GM12892 (cell line): ENCODE measurements at regions not wholly inside any gene's neighbourhood (a gene's known extent, or its start where the extent isn't known, plus 50 kb on each side); places are given as distances from the start of the nearest gene placed in this dataset.

ENCODE experiments used
- DNase-seq: peaks from one replicate; pipeline ENCODE4 v3.0.0; 2011; ENCODE audit not compliant: insufficient read length
- FAIRE-seq: peaks from 2 replicates; lab custom pipeline; 2011; peaks lifted over from hg19 to GRCh38; lab: Jason Lieb, UNC
- POLR2A ChIP-seq: IDR thresholded peaks from 2 replicates; pipeline ENCODE4 v1.6.1; 2011; ENCODE audit warnings: low read depth, low read length, control low read depth
- POLR2AphosphoS5 ChIP-seq: IDR thresholded peaks from 2 replicates; pipeline ENCODE4 v1.6.1; 2011; ENCODE audit warnings: low read depth, low read length, control low read depth
- TAF1 ChIP-seq: IDR thresholded peaks from 2 replicates; pipeline ENCODE4 v1.6.1; 2011; ENCODE audit warnings: low read depth, mild to moderate bottlenecking, control low read depth, low read length, borderline replicate concordance

DNA sequence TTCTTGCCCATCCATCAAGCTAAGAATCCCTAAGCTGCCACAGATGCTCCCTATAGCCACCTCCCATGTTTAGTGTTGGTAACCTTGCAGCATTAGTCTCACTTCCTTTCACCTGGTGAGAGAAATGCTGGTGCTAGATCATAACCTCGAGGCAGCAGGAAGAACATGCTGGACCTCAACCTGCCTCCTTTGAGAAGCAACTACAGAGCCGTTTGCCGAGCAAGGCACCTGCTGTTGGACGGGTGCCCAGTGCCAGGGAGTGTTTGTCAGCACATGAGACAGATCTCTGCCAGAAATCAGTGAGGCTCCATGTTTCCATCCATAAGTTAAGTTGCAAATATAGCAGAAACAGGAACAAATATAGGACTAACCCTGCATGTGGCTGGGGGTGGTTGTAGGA lies 955.7 kb downstream of the TUSC7 start:
- DNase-seq, result no peak
- TF ChIP-seq POLR2A, result no peak
- no peak for TF ChIP-seq TAF1
- no peak for TF ChIP-seq POLR2AphosphoS5
- FAIRE-seq, result no peak

DNA sequence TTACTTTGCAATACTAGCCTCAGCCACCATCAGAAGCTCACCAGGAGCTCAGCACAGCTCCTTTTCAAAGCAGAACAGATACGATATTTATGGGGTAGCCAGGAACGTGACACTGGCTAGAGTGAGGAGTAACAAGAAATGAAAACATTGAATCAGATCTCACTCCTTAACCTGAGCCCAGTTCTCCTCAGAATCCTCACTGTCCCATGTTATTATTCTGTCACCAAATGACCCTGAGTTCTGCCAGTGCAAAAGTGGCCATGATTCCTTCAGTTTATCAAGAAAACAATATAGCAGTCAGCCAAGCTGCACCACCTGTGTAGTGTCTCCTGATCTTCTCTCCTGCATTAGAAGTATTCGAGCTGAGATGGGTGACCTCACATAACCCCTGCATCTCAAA lies 956.7 kb downstream of the TUSC7 start:
- no peak for TF ChIP-seq POLR2A
- TF ChIP-seq POLR2AphosphoS5, result no peak
- no peak for TF ChIP-seq TAF1
- no peak for FAIRE-seq
- DNase-seq, result no peak

DNA sequence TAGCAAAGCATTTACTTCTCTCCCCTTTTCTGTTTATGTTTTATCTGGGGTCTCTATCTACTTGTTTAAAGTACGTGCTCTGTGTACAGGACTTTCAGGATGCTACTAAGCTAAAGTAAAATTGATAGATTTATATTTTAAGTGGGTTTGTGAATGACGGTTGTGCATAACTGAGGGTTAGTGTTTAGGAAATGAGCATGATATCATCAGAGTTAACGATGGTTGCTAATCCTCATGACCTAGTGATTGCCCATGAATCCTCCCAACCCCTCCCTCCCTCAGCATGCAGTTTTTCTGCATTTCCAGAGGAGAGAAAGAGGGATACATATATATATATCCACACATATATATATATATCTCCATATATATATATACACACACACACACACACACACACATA lies 957.2 kb downstream of the TUSC7 start:
- DNase-seq (no peak), FAIRE-seq (no peak)
- no peak for TF ChIP-seq POLR2A
- TF ChIP-seq POLR2AphosphoS5, result no peak
- no peak for TF ChIP-seq TAF1

DNA sequence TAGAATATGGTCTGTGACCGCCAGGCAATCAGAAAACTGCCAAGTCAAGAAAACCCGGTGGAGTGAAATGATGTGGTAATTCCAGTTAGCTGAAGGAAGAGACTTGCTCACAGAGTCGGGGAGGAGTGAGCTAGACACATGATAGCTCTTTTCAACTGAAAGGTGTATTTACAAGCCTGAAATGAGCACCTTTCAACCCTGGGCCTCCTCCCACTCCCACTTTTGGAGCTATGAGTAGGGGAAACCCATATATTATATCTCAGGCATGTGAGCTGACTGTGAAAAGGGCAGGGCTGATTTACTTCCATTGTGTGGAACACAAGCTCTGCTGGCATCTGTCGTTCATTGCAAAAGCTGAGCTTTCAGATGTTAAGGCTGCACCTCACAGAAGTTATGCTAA lies 960.2 kb downstream of the TUSC7 start:
- FAIRE-seq (no peak), DNase-seq (no peak)
- no peak for TF ChIP-seq TAF1
- TF ChIP-seq POLR2A, result no peak
- no peak for TF ChIP-seq POLR2AphosphoS5

DNA sequence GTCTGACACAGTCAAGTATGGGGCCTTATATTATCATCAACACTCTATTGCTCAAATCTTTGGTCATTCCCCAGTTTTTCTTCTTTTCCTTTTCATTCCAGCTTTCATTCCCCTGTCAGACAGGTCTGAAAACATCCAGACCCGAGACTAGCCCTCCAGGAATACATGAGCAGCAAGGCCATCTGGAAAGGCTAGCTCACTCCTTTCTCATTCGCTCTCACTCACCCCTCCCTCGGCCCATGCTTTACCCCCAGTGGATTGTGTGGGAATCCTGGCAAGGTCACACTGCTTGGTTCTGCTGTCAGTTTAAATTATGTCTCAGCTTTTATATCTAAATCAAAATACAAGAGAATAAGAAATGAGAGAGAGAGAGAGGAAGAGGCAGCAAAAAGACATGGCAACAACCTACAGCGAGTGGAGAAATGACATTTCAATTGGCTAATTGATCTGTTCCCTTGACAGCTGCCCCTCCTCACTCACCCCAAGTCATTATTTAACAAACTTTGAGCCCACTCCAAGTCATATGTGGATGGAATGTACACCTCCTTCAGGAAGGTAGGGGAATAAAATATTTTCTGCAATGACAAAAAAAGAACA lies 962.2 kb downstream of the TUSC7 start:
- no peak for TF ChIP-seq TAF1
- no peak for TF ChIP-seq POLR2AphosphoS5
- no peak for TF ChIP-seq POLR2A
- DNase-seq (no peak), FAIRE-seq (no peak)

DNA sequence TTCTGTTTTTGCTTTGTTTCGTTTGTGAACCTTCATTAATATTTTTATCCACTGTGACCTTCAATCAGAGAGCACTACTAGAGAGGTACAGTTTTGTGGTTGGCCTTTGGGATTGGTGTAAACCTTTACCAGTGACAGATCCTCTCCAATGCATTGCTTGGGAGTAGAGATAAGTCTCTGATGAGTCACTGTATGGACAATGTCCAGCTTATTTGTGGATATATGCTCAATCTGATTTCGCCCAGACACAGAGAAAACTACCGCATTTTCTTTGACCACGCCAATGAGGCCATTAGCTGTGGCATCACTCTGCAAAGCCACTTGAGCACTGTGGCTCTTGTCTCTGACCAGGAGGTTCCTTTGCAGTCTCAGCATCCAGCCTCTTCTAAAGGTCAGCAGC lies 964.7 kb downstream of the TUSC7 start:
- no peak for FAIRE-seq
- no peak for DNase-seq
- TF ChIP-seq TAF1, result no peak
- TF ChIP-seq POLR2A, result no peak
- no peak for TF ChIP-seq POLR2AphosphoS5

DNA sequence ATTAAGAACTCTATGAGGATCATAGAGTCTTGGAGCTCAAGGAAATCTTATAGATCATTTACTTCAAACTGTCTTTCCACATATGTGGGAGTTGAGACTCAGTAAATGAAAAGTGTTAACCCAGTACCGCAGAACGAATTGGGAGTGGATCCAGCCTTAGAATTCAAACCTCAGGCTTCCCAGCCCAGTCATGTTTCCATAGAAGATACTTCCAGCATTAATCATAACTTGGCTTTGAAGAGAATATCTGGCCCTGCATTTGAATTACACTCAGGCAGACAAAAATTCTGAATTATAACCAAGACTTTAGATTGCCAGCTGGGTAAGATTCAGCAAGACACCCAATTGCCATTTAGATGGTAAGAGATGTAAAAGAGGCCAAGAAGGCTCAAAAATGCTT lies 972.0 kb downstream of the TUSC7 start:
- FAIRE-seq, result no peak
- DNase-seq, result no peak
- no peak for TF ChIP-seq POLR2AphosphoS5
- no peak for TF ChIP-seq TAF1
- TF ChIP-seq POLR2A, result no peak

DNA sequence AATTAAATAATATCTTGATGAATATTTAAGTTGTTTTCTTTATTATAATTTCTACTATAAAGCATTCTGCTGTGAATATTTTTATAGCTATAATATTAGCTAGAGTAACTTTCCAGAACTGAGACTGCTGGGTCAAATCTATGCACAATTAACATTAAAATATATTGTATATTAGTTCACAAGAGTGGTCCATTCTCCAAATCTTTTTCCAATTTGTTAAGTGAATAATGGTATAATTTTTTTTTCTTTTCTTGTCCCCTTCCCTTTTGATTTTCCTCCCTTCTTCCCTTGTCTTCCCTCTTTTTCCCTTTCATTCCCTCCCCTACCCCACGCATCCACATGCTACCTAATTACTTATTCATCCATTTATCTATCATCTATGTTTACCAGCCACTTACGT lies 977.5 kb downstream of the TUSC7 start:
- TF ChIP-seq TAF1, result no peak
- TF ChIP-seq POLR2A, result no peak
- TF ChIP-seq POLR2AphosphoS5, result no peak
- FAIRE-seq (no peak), DNase-seq (no peak)

DNA sequence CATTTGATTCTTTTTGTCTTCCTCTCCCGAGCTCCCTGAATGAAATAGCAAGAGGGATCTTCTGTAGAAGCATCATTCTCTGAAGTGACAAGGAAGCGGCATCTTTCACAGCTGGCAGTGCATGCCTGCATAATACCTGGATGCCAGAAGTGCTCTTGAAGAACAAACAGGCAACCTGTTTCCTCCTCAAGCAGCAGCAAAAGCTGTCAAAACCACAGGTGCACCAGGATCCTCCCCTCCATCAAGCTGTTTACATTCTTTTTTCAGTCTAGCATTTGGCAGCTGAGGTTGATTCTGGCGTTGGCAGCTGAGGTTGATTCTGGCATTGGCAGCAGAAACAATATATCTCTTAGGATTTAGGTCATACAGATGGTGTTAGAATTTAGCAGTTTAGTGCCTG lies 979.0 kb downstream of the TUSC7 start:
- no peak for FAIRE-seq
- no peak for DNase-seq
- TF ChIP-seq POLR2AphosphoS5 (no peak), TAF1 (no peak), POLR2A (no peak)

DNA sequence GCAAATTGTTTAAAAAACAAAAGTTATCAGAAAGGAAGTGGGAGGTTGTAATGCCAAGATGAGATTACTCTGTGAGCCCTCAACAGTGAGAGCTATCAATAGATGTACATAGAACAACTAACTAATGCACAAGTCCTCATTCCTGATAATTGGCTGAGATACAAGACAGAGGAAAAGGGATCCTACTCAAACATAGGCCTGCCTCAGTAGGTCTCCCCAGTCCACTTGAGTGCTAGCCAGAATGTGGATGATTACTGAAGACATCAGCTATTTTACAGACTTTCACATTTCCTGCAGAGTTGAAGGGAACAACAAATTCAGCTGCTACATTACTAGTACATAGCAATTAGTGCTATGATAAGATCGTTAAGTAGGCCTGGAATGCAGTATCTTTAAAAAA lies 981.9 kb downstream of the TUSC7 start:
- FAIRE-seq (no peak), DNase-seq (no peak)
- TF ChIP-seq POLR2AphosphoS5 (no peak), TAF1 (no peak), POLR2A (no peak)

DNA sequence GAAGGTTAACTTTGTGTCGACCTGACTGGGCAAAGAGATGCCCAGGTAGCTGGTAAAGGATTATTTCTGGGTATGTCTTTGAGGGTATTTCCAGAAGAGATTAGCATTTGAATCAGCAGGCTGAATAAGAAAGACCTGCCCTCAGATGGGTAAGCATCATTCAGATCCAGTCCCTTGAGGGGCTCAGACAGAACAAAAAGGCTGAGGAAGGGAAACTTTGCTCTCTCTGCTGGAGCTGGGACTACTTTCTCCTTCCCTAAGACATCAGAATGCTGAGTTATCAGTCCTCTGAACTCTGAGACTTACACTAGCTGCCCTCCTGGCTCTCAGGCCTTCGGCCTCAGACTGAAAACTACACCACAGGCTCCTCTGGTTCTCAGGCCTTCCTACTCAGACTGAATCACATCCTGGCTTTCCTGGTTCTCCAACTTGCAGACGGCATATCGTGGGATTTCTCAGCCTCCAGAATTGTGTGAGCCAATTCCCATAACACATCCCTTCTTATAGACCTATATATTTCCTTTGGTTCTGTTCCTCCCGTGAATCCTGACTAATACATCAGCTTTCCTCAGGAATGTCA lies 982.9 kb downstream of the TUSC7 start:
- TF ChIP-seq POLR2AphosphoS5, result no peak
- FAIRE-seq (no peak), DNase-seq (no peak)

DNA sequence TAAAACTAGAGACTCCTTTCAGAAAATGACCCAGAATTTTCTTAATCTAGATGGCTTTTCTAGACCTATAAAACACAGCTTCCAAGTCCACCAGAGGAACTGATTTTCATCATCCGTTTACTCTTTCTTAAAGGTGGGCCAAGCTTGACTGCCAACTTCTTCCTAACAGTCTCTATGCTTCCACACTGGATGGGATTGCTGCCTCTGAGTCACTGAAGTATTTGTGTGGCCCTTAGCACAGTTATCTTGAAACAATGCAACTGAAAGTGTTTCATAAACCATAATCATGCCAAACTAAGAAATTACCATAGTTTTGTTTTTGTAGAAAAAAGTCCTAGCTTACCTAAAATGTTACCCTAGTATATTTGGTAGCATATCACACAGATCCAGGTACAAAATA lies 985.7 kb downstream of the TUSC7 start:
- FAIRE-seq (no peak), DNase-seq (no peak)
- no peak for TF ChIP-seq TAF1
- no peak for TF ChIP-seq POLR2AphosphoS5
- TF ChIP-seq POLR2A, result no peak
